Small intestine (tissue), 7 donors: ENCODE measurements at regions not wholly inside any gene's neighbourhood (a gene's known extent, or its start where the extent isn't known, plus 50 kb on each side); places are given as distances from the start of the nearest gene placed in this dataset.
A peak's percentile ranks its signal among the peaks of the same experiment; 100 is the strongest.
"Not testable (repeated sequence)": the region's sequence is repeated elsewhere in the genome, so short reads cannot be mapped to it uniquely, and the experiment has no call there.

Experiments
- DNase-seq, 2 donors: peaks; one replicate each; pipeline versions ENCODE4 v3.0.0 to v3.0.0-alpha.2; 2013
- FAIRE-seq: peaks from 2 replicates; lab custom pipeline; 2012; peaks lifted over from hg19 to GRCh38; lab: Jason Lieb, UNC
- H3K27ac ChIP-seq, 3 donors: one replicate each; pipeline ENCODE4 v1.5.1; 2013; ENCODE audit warnings: low read length in 2 of 3, mild to moderate bottlenecking in 2 of 3, control low read depth in 1 of 3, inconsistent platforms in 1 of 3, low read depth in 1 of 3, moderate library complexity in 1 of 3
- H3K27me3 ChIP-seq, 3 donors: one replicate each; pipeline ENCODE4 v1.6.1; 2013; ENCODE audit warnings: low read length in 3 of 3, inconsistent platforms in 1 of 3; ENCODE audit not compliant: control insufficient read depth in 3 of 3, insufficient read depth in 3 of 3
- H3K36me3 ChIP-seq, 3 donors: one replicate each; pipeline ENCODE4 v1.6.1; 2013; ENCODE audit warnings: low read length in 3 of 3, inconsistent platforms in 1 of 3, low read depth in 1 of 3, mild to moderate bottlenecking in 1 of 3, moderate library complexity in 1 of 3; ENCODE audit not compliant: control insufficient read depth in 3 of 3, insufficient read depth in 2 of 3
- H3K4me1 ChIP-seq, 3 donors: one replicate each; pipeline ENCODE4 v1.6.1; 2013; ENCODE audit warnings: low read length in 2 of 3, inconsistent platforms in 1 of 3, low read depth in 1 of 3, mild to moderate bottlenecking in 1 of 3, moderate library complexity in 1 of 3; ENCODE audit not compliant: control insufficient read depth in 3 of 3, insufficient read depth in 2 of 3
- H3K4me3 ChIP-seq, 3 donors: one replicate each; pipeline ENCODE4 v1.5.1; 2013; ENCODE audit warnings: low read length in 3 of 3, control low read depth in 1 of 3, inconsistent platforms in 1 of 3, low read depth in 1 of 3, mild to moderate bottlenecking in 1 of 3, moderate library complexity in 1 of 3
- H3K9me3 ChIP-seq, 2 donors: one replicate each; pipeline ENCODE4 v1.6.1; 2013; ENCODE audit warnings: low read depth in 1 of 2, low read length in 1 of 2; ENCODE audit not compliant: control insufficient read depth in 2 of 2, insufficient read depth in 1 of 2
- WGBS, 3 donors: extraction: QIAGEN DNeasy Blood & Tissue Kit; methylation state at CpG; one replicate each; pipeline ENCODE4 v1.1.7; 2013; 5-methylcytosine and 5-hydroxymethylcytosine counted together
- donor health status: healthy with polysubstance abuse.
- donor health status: control.
- donor health status: control.
- donor health status: Bipolar disorder and iron deficiency.
- donor health status: healthy.

GRCh38 chr2:16102358-16102975 lies 162.1 kb downstream of the MYCN start:
- WGBS, 3 donors, result 32 to 70% (median 46%) methylated on average over 14 of the region's 14 CpGs
- H3K9me3 ChIP-seq, result peaks cover 0 to 33% of the 10 kb centered on the region in 2 donors
- H3K4me3 ChIP-seq, result peak overlapping the region in 1 of 3 donors; percentile 24
- FAIRE-seq (no peak), DNase-seq (peak in 1 of 2 donors; percentile 53)
- peaks cover 0 to 4% (median 0%) of the 10 kb centered on the region in 3 donors for H3K36me3 ChIP-seq
- peaks cover 3 to 60% (median 9%) of the 10 kb centered on the region in 3 donors for H3K4me1 ChIP-seq
- peaks cover 0 to 1% (median 0%) of the 10 kb centered on the region in 3 donors for H3K27me3 ChIP-seq
- H3K27ac ChIP-seq, result peak overlapping the region in 2 of 3 donors; percentile 42 to 88

GRCh38 chr2:16101196-16101595 lies 160.8 kb downstream of the MYCN start:
- no peak for FAIRE-seq
- WGBS, 3 donors, result 77 to 93% (median 82%) methylated on average over 3 of the region's 3 CpGs

GRCh38 chr2:16100006-16100405 lies 159.7 kb downstream of the MYCN start:
- Histone ChIP-seq H3K9me3 (peaks cover 0 to 35% of the 10 kb centered on the region in 2 donors), H3K36me3 (peaks cover 0 to 4% (median 0%) of the 10 kb centered on the region in 3 donors), H3K4me3 (no peak overlapping the region), H3K27ac (no peak overlapping the region), H3K27me3 (peaks cover 0 to 1% (median 0%) of the 10 kb centered on the region in 3 donors), H3K4me1 (peaks cover 3 to 65% (median 12%) of the 10 kb centered on the region in 3 donors)
- 82 to 94% (median 91%) methylated on average over 1 of the region's 1 CpG for WGBS, 3 donors
- DNase-seq, result peak in 1 of 2 donors; percentile 69
- no peak for FAIRE-seq

More at GRCh38 chr2:16101196-16101595, 160.8 kb downstream of the MYCN start:
- H3K27me3 ChIP-seq, result peaks cover 0 to 1% (median 0%) of the 10 kb centered on the region in 3 donors
- H3K4me1 ChIP-seq, result peaks cover 3 to 69% (median 12%) of the 10 kb centered on the region in 3 donors
- DNase-seq, result no peak
- H3K27ac ChIP-seq, result peak overlapping the region in 1 of 3 donors; percentile 88
- H3K36me3 ChIP-seq, result peaks cover 0 to 4% (median 0%) of the 10 kb centered on the region in 3 donors
- peaks cover 0 to 35% of the 10 kb centered on the region in 2 donors for H3K9me3 ChIP-seq
- no peak overlapping the region for H3K4me3 ChIP-seq

- peaks cover 0 to 4% (median 0%) of the 10 kb centered on the region in 3 donors for H3K36me3 ChIP-seq
- WGBS, 3 donors, result 93 to 98% (median 94%) methylated on average over 2 of the region's 2 CpGs
- peaks cover 0 to 1% (median 0%) of the 10 kb centered on the region in 3 donors for H3K27me3 ChIP-seq
- H3K27ac ChIP-seq, result no peak overlapping the region
- peaks cover 0 to 31% of the 10 kb centered on the region in 2 donors for H3K9me3 ChIP-seq
- no peak overlapping the region for H3K4me3 ChIP-seq
- H3K4me1 ChIP-seq, result peaks cover 3 to 65% (median 15%) of the 10 kb centered on the region in 3 donors
- DNase-seq (no peak), FAIRE-seq (no peak)
Measured at GRCh38 chr2:16099326-16099725, 159.0 kb downstream of the MYCN start.

- H3K27ac ChIP-seq, result peak overlapping the region in 1 of 3 donors; percentile 58
- WGBS, 3 donors, result 16 to 56% (median 31%) methylated on average over 4 of the region's 4 CpGs
- FAIRE-seq, result no peak
Measured at GRCh38 chr2:16096962-16097361, 156.6 kb downstream of the MYCN start.

GRCh38 chr2:16095483-16095882 lies 155.1 kb downstream of the MYCN start:
- DNase-seq, H3K4me3 ChIP-seq, FAIRE-seq, H3K36me3 ChIP-seq, H3K27me3 ChIP-seq: not testable (repeated sequence)
- Histone ChIP-seq H3K4me1 (peaks cover 2 to 51% (median 6%) of the 10 kb centered on the region in 3 donors), H3K9me3 (peaks cover 0 to 26% of the 10 kb centered on the region in 2 donors), H3K27ac (peak overlapping the region in 1 of 3 donors; percentile 85)
- WGBS, 3 donors, result 51 to 100% (median 63%) methylated on average over 1 of the region's 1 CpG

More at GRCh38 chr2:16096962-16097361, 156.6 kb downstream of the MYCN start:
- no peak overlapping the region for H3K4me3 ChIP-seq
- peaks cover 3 to 55% (median 6%) of the 10 kb centered on the region in 3 donors for H3K4me1 ChIP-seq
- peak; percentile 40 to 81 for DNase-seq
- peaks cover 0 to 4% (median 0%) of the 10 kb centered on the region in 3 donors for H3K36me3 ChIP-seq
- H3K9me3 ChIP-seq, result peaks cover 0 to 30% of the 10 kb centered on the region in 2 donors
- H3K27me3 ChIP-seq, result no peaks in the 10 kb centered on the region

GRCh38 chr2:16094811-16095210 lies 154.5 kb downstream of the MYCN start:
- 81 to 86% (median 83%) methylated on average over 6 of the region's 6 CpGs for WGBS, 3 donors
- H3K27me3 ChIP-seq, result no peaks in the 10 kb centered on the region
- peaks cover 0 to 47% (median 6%) of the 10 kb centered on the region in 3 donors for H3K4me1 ChIP-seq
- no peaks in the 10 kb centered on the region for H3K36me3 ChIP-seq
- DNase-seq (no peak), FAIRE-seq (no peak)
- H3K4me3 ChIP-seq, result no peak overlapping the region
- peaks cover 0 to 21% of the 10 kb centered on the region in 2 donors for H3K9me3 ChIP-seq
- peak overlapping the region in 2 of 3 donors; percentile 55 to 85 for H3K27ac ChIP-seq

GRCh38 chr2:16093639-16094529 lies 153.5 kb downstream of the MYCN start:
- Histone ChIP-seq H3K36me3 (no peaks in the 10 kb centered on the region), H3K4me1 (peaks cover 0 to 46% (median 6%) of the 10 kb centered on the region in 3 donors), H3K9me3 (peaks cover 0 to 13% of the 10 kb centered on the region in 2 donors), H3K4me3 (no peak overlapping the region), H3K27me3 (no peaks in the 10 kb centered on the region), H3K27ac (peak overlapping the region; percentile 20 to 85 (median 55))
- FAIRE-seq, result no peak
- DNase-seq, result peak; percentile 93 to 97
- 18 to 42% (median 31%) methylated on average over 16 to 17 of the region's 17 CpGs for WGBS, 3 donors
